ENCODE measurements at regions not wholly inside any gene's neighbourhood (a gene's known extent, or its start where the extent isn't known, plus 50 kb on each side); places are given as distances from the start of the nearest gene placed in this dataset.

- DNase-seq (no peak), FAIRE-seq (no peak)
- Histone ChIP-seq H3K36me3 (ENCODE audit: control insufficient read depth in 2 of 3, insufficient read depth in 3 of 3, low read length in 3 of 3) (no peaks in the 10 kb centered on the region), H3K9me3 (ENCODE audit: control insufficient read depth in 2 of 3, insufficient read depth in 1 of 3, low read length in 3 of 3) (no peaks in the 10 kb centered on the region), H3K9ac (ENCODE audit: low read length in 3 of 3) (no peak overlapping the region), H3K27ac (ENCODE audit: low read depth in 2 of 2, low read length in 2 of 2) (no peak overlapping the region), H3K4me1 (ENCODE audit: control insufficient read depth in 2 of 3, insufficient read depth in 2 of 3, low read depth in 1 of 3, low read length in 3 of 3) (no peaks in the 10 kb centered on the region), H3K27me3 (ENCODE audit: control insufficient read depth, insufficient read depth, low read length) (no peaks in the 10 kb centered on the region), H3K4me3 (ENCODE audit: low read length in 3 of 3) (no peak overlapping the region)
- no peak for TF ChIP-seq CTCF (IDR thresholded peaks at IDR 0.05; ENCODE audit: borderline replicate concordance, extremely low read depth, insufficient read depth)
- intact Hi-C loops (cut with DNase I) = no loop called here
Measured at GRCh38 chr4:124541652-124542420, 170.7 kb downstream of the ANKRD50 start.

DNA sequence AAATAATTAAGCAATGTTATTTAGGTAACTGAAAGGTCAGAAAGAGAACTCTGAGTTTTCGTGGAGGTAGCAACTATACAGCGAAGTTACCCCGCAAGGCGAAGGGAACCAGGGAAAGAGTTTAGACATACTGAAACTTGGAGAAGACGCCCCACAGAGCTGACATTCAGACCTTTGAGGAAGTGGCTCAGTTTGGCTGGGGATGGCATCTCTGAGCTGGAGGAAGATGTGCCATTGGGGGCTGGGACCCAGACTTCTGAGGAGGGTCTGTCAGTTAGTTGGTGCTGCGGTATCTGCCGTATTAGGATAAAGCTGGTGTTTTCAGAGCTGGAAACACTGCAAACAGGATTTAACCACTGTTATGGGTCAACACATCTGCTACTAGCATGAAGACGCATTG is 156.6 kb downstream of the ANKRD50 start:
- Histone ChIP-seq H3K36me3 (ENCODE audit: control insufficient read depth in 2 of 3, insufficient read depth in 3 of 3, low read length in 3 of 3) (no peaks in the 10 kb centered on the region), H3K9me3 (ENCODE audit: control insufficient read depth in 2 of 3, insufficient read depth in 1 of 3, low read length in 3 of 3) (no peaks in the 10 kb centered on the region), H3K27ac (ENCODE audit: low read depth in 2 of 2, low read length in 2 of 2) (no peak overlapping the region), H3K27me3 (ENCODE audit: control insufficient read depth, insufficient read depth, low read length) (no peaks in the 10 kb centered on the region), H3K4me1 (ENCODE audit: control insufficient read depth in 2 of 3, insufficient read depth in 2 of 3, low read depth in 1 of 3, low read length in 3 of 3) (no peaks in the 10 kb centered on the region), H3K4me3 (ENCODE audit: low read length in 3 of 3) (no peak overlapping the region), H3K9ac (ENCODE audit: low read length in 3 of 3) (no peak overlapping the region)
- DNase-seq = no peak
- intact Hi-C loops (cut with DNase I) = no loop called here
- TF ChIP-seq CTCF (IDR thresholded peaks at IDR 0.05; ENCODE audit: borderline replicate concordance, extremely low read depth, insufficient read depth) = no peak
- no peak for FAIRE-seq

- H3K27me3 ChIP-seq (ENCODE audit: control insufficient read depth, insufficient read depth, low read length) = no peaks in the 10 kb centered on the region
- intact Hi-C loops (cut with DNase I) = no loop called here
- no peak overlapping the region for H3K27ac ChIP-seq (ENCODE audit: low read depth in 2 of 2, low read length in 2 of 2)
- H3K9ac ChIP-seq (ENCODE audit: low read length in 3 of 3) = no peak overlapping the region
- H3K4me3 ChIP-seq (ENCODE audit: low read length in 3 of 3) = no peak overlapping the region
- H3K4me1 ChIP-seq (ENCODE audit: control insufficient read depth in 2 of 3, insufficient read depth in 2 of 3, low read depth in 1 of 3, low read length in 3 of 3) = no peaks in the 10 kb centered on the region
- no peaks in the 10 kb centered on the region for H3K36me3 ChIP-seq (ENCODE audit: control insufficient read depth in 2 of 3, insufficient read depth in 3 of 3, low read length in 3 of 3)
- TF ChIP-seq CTCF (IDR thresholded peaks at IDR 0.05; ENCODE audit: borderline replicate concordance, extremely low read depth, insufficient read depth) = no peak
- no peaks in the 10 kb centered on the region for H3K9me3 ChIP-seq (ENCODE audit: control insufficient read depth in 2 of 3, insufficient read depth in 1 of 3, low read length in 3 of 3)
- FAIRE-seq (no peak), DNase-seq (no peak)
Measured at GRCh38 chr4:124564121-124564520, 148.4 kb downstream of the ANKRD50 start.

DNA sequence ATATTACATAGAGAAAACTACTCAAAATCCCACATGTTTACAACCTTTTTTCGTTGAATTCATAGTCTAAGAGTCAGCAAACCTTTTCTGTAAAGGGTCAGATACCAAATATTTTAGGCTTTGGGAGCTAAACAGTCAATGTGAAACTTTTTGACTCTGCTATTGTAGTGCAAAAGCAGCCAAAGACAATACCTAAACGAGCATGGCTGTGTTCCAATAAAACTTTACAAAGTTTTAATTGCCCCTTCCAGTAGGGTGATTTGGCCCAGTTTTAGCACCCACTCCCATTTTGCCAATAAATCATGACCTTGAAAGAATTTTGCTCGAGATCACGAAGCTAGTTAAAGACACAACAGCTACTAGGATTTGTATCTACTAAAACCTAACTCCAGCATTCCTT is 147.2 kb downstream of the ANKRD50 start:
- Histone ChIP-seq H3K36me3 (ENCODE audit: control insufficient read depth in 2 of 3, insufficient read depth in 3 of 3, low read length in 3 of 3) (no peaks in the 10 kb centered on the region), H3K27ac (ENCODE audit: low read depth in 2 of 2, low read length in 2 of 2) (no peak overlapping the region), H3K4me1 (ENCODE audit: control insufficient read depth in 2 of 3, insufficient read depth in 2 of 3, low read depth in 1 of 3, low read length in 3 of 3) (no peaks in the 10 kb centered on the region), H3K9ac (ENCODE audit: low read length in 3 of 3) (no peak overlapping the region), H3K27me3 (ENCODE audit: control insufficient read depth, insufficient read depth, low read length) (no peaks in the 10 kb centered on the region), H3K9me3 (ENCODE audit: control insufficient read depth in 2 of 3, insufficient read depth in 1 of 3, low read length in 3 of 3) (no peaks in the 10 kb centered on the region), H3K4me3 (ENCODE audit: low read length in 3 of 3) (no peak overlapping the region)
- DNase-seq (peak in 2 of 5 donors; percentile 6 to 17), FAIRE-seq (no peak)
- no peak for TF ChIP-seq CTCF (IDR thresholded peaks at IDR 0.05; ENCODE audit: borderline replicate concordance, extremely low read depth, insufficient read depth)
- intact Hi-C loops (cut with DNase I) = no loop called here
